Activated CD4-positive, alpha-beta memory T cell treated with anti-CD3 and anti-CD28 coated beads, Interleukin-2, amount 10 ng/mL, durations not matched to agents 7 days and 5 days (primary cell): ENCODE measurements at regions not wholly inside any gene's neighbourhood (a gene's known extent, or its start where the extent isn't known, plus 50 kb on each side); places are given as distances from the start of the nearest gene placed in this dataset.

ENCODE experiments used
- CTCF ChIA-PET: fragments of 350-600 bp; sonication (Branson Sonifier 250); formaldehyde crosslinking; loops from one replicate; lab custom pipeline; 2021; ENCODE audit warnings: antibody characterized with exemption, inconsistent platforms; lab: Charles Lee
- POLR2A ChIA-PET: fragments of 350-600 bp; sonication (Branson Sonifier 250); formaldehyde crosslinking; loops from one replicate; lab custom pipeline; 2021; ENCODE audit warnings: antibody characterized with exemption; lab: Charles Lee
- DNase-seq: peaks from one replicate; pipeline ENCODE4 v3.0.0-alpha.2; 2020
- H3K27ac Mint-ChIP-seq: one replicate; pipeline ENCODE4 v1.8.0; 2021; ENCODE audit warnings: mild to moderate bottlenecking, mixed read lengths
- H3K27me3 Mint-ChIP-seq: one replicate; pipeline ENCODE4 v1.8.0; 2021; ENCODE audit warnings: mixed read lengths
- H3K36me3 Mint-ChIP-seq: one replicate; pipeline ENCODE4 v1.8.0; 2021; ENCODE audit warnings: low read depth, mixed read lengths
- H3K4me1 Mint-ChIP-seq: one replicate; pipeline ENCODE4 v1.8.0; 2021; ENCODE audit warnings: mixed read lengths
- H3K4me3 Mint-ChIP-seq: one replicate; pipeline ENCODE4 v1.8.0; 2021; ENCODE audit warnings: mild to moderate bottlenecking, mixed read lengths
- H3K9me3 Mint-ChIP-seq: one replicate; pipeline ENCODE4 v1.8.0; 2021; ENCODE audit warnings: mixed read lengths

DNA sequence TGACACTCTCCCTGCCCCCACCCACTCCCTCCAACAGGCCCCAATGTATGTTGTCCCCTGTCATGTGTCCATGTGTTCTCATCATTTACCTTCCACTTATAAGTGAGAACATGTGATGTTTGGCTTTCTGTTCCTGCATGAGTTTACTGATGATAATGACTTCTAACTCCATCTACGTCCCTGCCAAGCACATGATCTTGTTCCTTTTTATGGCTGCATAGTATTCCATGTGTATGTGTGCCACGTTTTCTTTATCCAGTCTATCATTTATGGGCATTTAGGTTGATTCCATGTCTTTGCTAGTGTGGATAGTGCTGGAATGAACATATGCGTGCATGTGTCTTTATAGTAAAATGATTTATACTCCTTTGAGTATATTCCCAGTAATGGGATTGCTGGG is 100.0 kb upstream of the LHX5 start:
- ChIA-PET POLR2A (no interaction called here), CTCF (no interaction called here)
- Mint-ChIP-seq H3K27ac (no peak overlapping the region), H3K27me3 (peaks cover 1% of the 10 kb centered on the region), H3K36me3 (no peaks in the 10 kb centered on the region), H3K4me1 (no peaks in the 10 kb centered on the region), H3K4me3 (no peak overlapping the region), H3K9me3 (peaks cover 4% of the 10 kb centered on the region)
- no peak for DNase-seq

DNA sequence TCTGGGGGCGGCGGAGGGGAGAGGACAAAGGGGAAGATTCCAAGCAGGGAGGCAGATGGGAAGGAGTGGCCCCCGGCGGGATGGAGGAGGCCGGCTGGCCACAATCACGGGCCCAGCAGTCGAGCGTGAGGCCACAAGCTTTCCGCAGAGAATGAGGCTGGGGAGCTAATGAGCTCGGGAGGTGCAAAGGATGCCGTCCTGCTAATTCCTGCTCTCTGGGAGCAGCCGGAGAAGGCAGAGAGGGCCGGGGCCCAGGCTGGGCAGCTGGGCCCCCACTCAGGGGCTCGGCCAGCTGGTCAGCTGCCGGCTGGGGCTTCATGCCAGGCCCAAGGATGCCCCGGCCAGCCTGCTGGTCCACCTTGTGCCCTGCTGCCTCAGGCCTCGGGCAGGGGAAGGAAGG is 98.1 kb upstream of the LHX5 start:
- H3K27me3 Mint-ChIP-seq: peaks cover 1% of the 10 kb centered on the region
- H3K27ac Mint-ChIP-seq: no peak overlapping the region
- no peak for DNase-seq
- ChIA-PET POLR2A (no interaction called here), CTCF (no interaction called here)
- H3K9me3 Mint-ChIP-seq: peaks cover 4% of the 10 kb centered on the region
- no peaks in the 10 kb centered on the region for H3K4me1 Mint-ChIP-seq
- H3K4me3 Mint-ChIP-seq: no peak overlapping the region
- H3K36me3 Mint-ChIP-seq: no peaks in the 10 kb centered on the region

- peaks cover 1% of the 10 kb centered on the region for H3K27me3 Mint-ChIP-seq
- no peaks in the 10 kb centered on the region for H3K36me3 Mint-ChIP-seq
Observed at GRCh38 chr12:113568021-113568420, 96.3 kb upstream of the LHX5 start.

DNA sequence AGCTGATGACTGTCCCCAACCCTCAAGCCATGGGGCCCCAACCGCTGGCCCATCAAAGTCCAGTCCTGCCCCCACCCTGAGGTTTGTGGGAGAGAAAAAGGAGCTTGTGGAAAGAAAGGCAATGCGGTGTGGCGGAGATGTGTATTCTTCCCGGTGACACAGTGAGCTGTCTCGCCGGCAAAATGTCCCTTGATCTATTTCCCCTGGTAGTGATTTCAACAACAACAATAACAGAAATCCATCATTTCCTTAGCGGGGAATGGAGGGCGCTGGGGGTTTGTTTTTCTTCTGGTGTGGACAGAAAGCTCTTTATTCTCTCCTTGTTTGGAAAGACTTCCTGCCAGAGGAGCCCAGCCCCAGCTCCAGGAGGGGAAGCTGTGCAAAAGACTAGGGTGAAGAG is 93.7 kb upstream of the LHX5 start:
- H3K27me3 Mint-ChIP-seq: peaks cover 1% of the 10 kb centered on the region
- H3K4me3 Mint-ChIP-seq: no peak overlapping the region
- no peaks in the 10 kb centered on the region for H3K36me3 Mint-ChIP-seq
- H3K4me1 Mint-ChIP-seq: no peaks in the 10 kb centered on the region
- no peak for DNase-seq
- H3K27ac Mint-ChIP-seq: no peak overlapping the region
- H3K9me3 Mint-ChIP-seq: no peaks in the 10 kb centered on the region
- ChIA-PET CTCF (no interaction called here), POLR2A (no interaction called here)

More at GRCh38 chr12:113568021-113568420, 96.3 kb upstream of the LHX5 start:
- DNase-seq: no peak
- POLR2A ChIA-PET: no interaction called here
- Mint-ChIP-seq H3K4me3 (no peak overlapping the region), H3K27ac (no peak overlapping the region), H3K9me3 (peaks cover 4% of the 10 kb centered on the region), H3K4me1 (no peaks in the 10 kb centered on the region)
- CTCF ChIA-PET: no interaction called here

DNA sequence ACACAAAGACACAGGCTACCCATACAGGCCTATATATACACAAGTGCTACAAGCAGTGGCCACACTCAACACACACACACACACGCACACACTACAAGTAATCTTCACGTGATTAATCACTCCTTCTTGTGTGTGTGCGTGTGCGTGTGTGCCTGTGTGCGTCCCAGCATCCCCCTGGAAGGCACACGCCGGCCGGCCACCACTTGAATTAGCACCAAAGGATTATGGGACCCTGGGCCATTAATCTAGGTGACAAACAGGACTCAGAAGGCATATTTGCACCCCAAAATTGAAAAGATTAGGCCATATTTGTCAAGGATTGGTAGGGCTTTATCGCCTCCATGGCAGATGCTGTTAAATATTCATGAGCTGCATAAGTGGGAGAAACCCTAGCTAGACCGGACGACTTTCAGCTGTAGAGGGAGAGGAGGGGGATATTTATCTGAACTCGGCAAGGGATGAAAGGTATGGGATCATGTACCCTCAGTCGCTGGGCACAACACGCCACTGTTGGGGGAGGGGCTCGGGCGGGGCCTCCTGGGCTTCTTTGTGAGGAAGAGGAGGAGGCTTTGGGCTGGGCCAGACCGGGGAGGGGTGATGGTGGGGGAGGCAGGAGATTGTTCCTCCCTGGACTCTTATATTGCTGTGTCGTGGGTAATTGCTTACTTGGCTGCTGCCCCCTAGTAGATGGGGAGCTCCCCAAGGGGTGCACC is 89.6 kb upstream of the LHX5 start:
- Mint-ChIP-seq H3K4me3 (no peak overlapping the region), H3K27ac (no peak overlapping the region), H3K9me3 (no peaks in the 10 kb centered on the region), H3K27me3 (no peaks in the 10 kb centered on the region), H3K4me1 (no peaks in the 10 kb centered on the region), H3K36me3 (no peaks in the 10 kb centered on the region)
- CTCF ChIA-PET: no interaction called here
- no peak for DNase-seq
- POLR2A ChIA-PET: no interaction called here

DNA sequence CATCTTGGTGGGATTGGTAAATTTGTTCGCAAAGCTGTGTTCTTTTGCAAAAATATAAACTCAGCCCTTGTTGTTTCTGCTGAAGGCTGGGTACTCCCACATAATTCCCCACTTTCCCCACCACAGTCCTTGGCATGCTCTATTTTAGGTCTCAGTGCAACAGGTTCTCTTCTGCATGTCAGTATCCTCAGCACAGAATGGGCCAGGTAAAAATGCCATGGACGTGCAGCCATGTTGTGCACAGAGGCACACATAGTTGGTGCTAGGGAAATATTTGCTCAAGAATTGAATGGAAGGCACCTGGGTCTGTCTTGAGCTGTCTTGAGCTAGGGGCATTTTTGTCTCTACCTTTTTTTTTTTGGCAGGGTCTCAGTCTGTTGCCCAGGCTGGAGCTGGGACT is 87.8 kb upstream of the LHX5 start:
- H3K4me3 Mint-ChIP-seq: no peak overlapping the region
- H3K36me3 Mint-ChIP-seq: no peaks in the 10 kb centered on the region
- CTCF ChIA-PET: no interaction called here
- POLR2A ChIA-PET: no interaction called here
- H3K27ac Mint-ChIP-seq: no peak overlapping the region
- no peaks in the 10 kb centered on the region for H3K9me3 Mint-ChIP-seq
- no peaks in the 10 kb centered on the region for H3K4me1 Mint-ChIP-seq
- no peaks in the 10 kb centered on the region for H3K27me3 Mint-ChIP-seq
- no peak for DNase-seq

GRCh38 chr12:113555226-113555625 is 83.6 kb upstream of the LHX5 start:
- ChIA-PET CTCF (no interaction called here), POLR2A (no interaction called here)
- Mint-ChIP-seq H3K27me3 (no peaks in the 10 kb centered on the region), H3K36me3 (no peaks in the 10 kb centered on the region), H3K4me1 (no peaks in the 10 kb centered on the region), H3K4me3 (no peak overlapping the region), H3K9me3 (no peaks in the 10 kb centered on the region), H3K27ac (no peak overlapping the region)
- no peak for DNase-seq

DNA sequence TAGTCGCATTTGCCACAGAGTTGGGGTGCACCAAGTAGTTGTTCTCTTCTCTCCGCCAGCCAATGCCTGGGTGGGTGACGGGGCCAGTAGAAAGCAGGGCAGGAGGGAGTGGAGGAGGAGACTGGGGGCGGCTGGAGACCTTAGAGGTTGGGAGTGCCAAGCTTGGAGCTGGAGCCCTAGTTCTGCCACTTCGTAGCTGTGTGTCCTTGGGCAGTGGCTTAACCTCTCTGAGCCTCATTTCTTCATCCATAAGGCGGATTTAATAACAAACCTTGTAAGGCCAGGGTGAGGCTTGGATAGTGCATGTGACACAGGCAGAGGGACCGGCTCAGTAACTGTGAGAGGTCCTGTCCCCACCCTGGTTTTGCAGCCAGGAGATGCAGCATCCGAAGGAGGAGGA is 81.1 kb upstream of the LHX5 start:
- Mint-ChIP-seq H3K27me3 (no peaks in the 10 kb centered on the region), H3K27ac (no peak overlapping the region), H3K9me3 (no peaks in the 10 kb centered on the region), H3K4me3 (no peak overlapping the region), H3K4me1 (no peaks in the 10 kb centered on the region), H3K36me3 (no peaks in the 10 kb centered on the region)
- CTCF ChIA-PET: no interaction called here
- no peak for DNase-seq
- POLR2A ChIA-PET: no interaction called here

DNA sequence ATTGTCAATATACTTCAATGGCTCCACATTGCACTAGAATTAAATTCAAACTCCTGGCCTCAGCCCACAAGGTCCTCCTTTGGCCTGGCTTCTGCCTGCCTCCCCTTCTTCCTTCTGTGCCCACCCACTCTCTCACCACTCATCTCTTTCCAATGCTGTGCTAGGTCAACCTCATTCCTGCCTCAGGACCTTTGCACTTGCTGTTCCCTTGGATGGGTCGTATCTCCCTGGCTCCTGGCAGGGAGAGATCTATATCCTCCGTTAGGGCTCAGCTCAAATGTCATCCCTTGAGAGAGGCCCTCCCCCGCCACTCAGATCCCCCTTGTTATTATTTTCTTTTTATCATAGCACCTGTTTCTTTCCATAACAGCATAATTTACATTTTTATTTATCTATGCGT is 79.9 kb upstream of the LHX5 start:
- no peaks in the 10 kb centered on the region for H3K9me3 Mint-ChIP-seq
- H3K4me1 Mint-ChIP-seq: no peaks in the 10 kb centered on the region
- no peak overlapping the region for H3K27ac Mint-ChIP-seq
- POLR2A ChIA-PET: no interaction called here
- no peak for DNase-seq
- CTCF ChIA-PET: no interaction called here
- H3K36me3 Mint-ChIP-seq: no peaks in the 10 kb centered on the region
- no peaks in the 10 kb centered on the region for H3K27me3 Mint-ChIP-seq
- no peak overlapping the region for H3K4me3 Mint-ChIP-seq

GRCh38 chr12:113548467-113548866 is 76.8 kb upstream of the LHX5 start:
- POLR2A ChIA-PET: no interaction called here
- CTCF ChIA-PET: no interaction called here
- Mint-ChIP-seq H3K36me3 (no peaks in the 10 kb centered on the region), H3K27ac (no peak overlapping the region), H3K9me3 (no peaks in the 10 kb centered on the region), H3K27me3 (no peaks in the 10 kb centered on the region), H3K4me3 (no peak overlapping the region), H3K4me1 (no peaks in the 10 kb centered on the region)
- no peak for DNase-seq

DNA sequence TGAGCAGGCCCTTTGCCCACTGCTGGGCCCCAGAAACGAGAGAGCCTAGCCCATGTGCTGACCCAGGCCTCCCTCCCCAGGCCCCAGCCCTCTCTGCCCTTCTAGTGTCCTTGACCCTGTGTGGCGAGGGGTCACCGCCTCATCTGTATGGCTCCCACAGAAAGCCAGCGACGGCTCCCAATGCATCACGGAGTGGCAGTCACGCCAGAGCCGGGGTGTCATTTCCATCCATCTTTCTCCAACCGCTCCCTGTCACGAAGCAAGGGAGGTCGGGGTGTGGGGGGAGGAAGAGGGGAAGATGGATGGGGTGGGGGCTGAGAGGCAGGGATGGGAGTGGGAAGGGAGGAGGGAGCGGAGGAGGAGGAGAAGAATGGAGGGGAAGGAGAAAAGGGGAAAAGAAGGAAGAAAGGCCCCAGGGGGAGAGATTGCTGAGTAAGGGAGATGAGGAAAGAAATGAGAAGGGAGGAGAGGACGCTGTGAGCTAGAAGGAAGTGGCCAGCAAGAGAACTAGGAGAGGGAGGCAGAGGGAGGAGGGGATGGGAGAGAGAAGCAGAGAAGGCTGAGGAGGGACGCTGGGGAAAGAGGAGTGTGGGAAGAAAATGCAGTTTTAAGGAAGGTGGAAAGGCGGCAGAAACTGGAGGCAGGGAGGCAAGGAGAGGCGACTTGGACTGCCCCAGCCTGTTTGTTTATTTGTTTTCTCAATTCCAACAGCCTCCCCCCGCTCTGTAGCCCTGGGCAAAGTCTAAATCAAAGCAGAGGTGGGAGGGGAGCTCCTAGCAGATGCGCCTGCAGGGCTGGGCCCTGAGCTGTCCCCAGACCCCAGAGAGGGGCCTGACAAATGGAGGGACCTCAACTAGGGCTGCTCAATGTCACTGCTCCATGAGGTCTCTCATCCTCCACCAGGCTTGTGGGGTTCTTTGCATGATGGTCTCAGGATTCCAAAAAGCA is 75.5 kb upstream of the LHX5 start:
- H3K4me3 Mint-ChIP-seq: no peak overlapping the region
- CTCF ChIA-PET: no interaction called here
- POLR2A ChIA-PET: no interaction called here
- no peaks in the 10 kb centered on the region for H3K9me3 Mint-ChIP-seq
- no peak for DNase-seq
- no peaks in the 10 kb centered on the region for H3K4me1 Mint-ChIP-seq
- no peaks in the 10 kb centered on the region for H3K27me3 Mint-ChIP-seq
- H3K36me3 Mint-ChIP-seq: no peaks in the 10 kb centered on the region
- H3K27ac Mint-ChIP-seq: no peak overlapping the region

DNA sequence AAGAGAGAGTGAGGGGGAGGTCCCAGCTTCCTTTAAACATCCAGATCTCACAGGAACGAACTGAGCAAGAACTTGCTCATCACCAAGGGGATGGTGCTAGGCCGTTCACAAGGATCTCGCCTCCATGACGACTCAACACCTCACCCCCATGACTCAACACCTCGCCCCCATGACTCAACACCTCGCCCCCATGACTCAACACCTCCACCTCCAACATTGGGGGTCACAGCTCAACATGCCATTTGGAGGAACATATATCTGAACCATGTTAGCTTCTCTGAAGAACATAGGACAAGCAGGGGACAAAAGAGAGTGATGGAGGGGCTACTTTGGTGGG is 66.0 kb upstream of the LHX5 start:
- POLR2A ChIA-PET: no interaction called here
- Mint-ChIP-seq H3K4me3 (no peak overlapping the region), H3K36me3 (no peaks in the 10 kb centered on the region), H3K9me3 (peaks cover 9% of the 10 kb centered on the region), H3K27ac (no peak overlapping the region), H3K4me1 (no peaks in the 10 kb centered on the region), H3K27me3 (no peaks in the 10 kb centered on the region)
- DNase-seq: no peak
- CTCF ChIA-PET: no interaction called here

DNA sequence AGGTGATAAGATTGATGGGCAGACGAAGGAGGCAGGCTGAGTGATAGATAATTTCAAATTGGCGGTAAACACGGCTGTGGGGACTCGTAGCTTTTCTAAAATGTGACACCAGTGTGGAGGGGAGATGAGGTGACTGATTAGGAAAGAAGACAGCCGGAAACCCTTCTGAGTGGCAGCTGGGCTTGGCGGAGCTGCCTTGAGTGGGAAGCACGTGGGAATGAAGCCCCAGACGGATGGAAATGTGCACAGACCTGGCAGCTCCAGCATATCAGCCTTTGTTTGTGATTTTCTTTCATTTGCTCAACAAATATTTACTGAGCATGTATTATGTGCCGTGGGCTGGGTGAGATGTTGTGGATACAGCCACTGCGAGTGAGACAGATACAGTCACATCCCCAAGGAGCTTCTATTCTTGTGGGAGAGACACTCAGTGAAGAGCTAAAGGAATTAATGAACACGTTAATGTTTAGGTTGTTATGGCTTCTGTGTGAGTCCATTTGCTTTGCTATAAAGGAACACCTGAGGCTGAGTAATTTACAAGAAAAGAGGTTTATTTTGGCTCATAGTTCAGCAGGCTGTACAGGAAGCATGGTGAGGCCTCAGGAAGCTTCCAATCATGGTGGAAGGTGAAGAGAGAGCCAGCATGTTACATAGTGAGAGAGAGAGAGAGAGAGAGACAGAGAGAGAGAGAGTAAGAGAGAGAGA is 65.5 kb upstream of the LHX5 start:
- CTCF ChIA-PET: no interaction called here

More for the DNA sequence above, 65.5 kb upstream of the LHX5 start:
- POLR2A ChIA-PET: no interaction called here
- no peak for DNase-seq
- Mint-ChIP-seq H3K36me3 (no peaks in the 10 kb centered on the region), H3K9me3 (peaks cover 9% of the 10 kb centered on the region), H3K4me1 (no peaks in the 10 kb centered on the region), H3K27ac (no peak overlapping the region), H3K27me3 (no peaks in the 10 kb centered on the region), H3K4me3 (no peak overlapping the region)
